GM19395 (cell line): ENCODE measurements at regions not wholly inside any gene's neighbourhood (a gene's known extent, or its start where the extent isn't known, plus 50 kb on each side); places are given as distances from the start of the nearest gene placed in this dataset.
"Not testable (repeated sequence)": the region's sequence is repeated elsewhere in the genome, so short reads cannot be mapped to it uniquely, and the experiment has no call there.

Source experiments
- ATAC-seq: cut with Tn5 transposase; IDR thresholded peaks from one replicate; pipeline ENCODE4 v1.9.1; 2021; ENCODE audit warnings: mild to moderate bottlenecking, moderate library complexity; ENCODE audit not compliant: unreplicated experiment

- ATAC-seq: no peak
Observed at GRCh38 chr1:73772941-73773340, 425.0 kb downstream of the LRRIQ3 start.

DNA sequence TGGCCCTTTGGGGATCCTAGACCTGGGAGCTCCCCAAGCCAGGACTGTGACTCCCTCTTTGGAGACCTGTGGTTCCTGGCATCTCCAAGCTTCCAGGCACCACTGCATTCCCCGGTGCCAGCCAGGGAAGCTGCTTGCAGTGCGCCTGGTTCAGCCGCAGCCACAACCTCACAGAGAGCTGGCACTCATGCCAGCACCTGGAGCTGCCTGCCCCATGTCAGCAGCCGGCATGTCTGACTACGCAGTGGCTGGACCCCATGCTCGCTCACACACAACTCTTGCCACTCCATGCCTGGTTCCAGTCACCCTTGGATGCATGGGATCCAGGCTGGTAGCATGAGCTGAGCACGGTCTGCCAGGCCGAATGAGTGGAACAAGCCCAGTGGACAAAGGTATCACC, 426.6 kb downstream of the LRRIQ3 start:
- no peak for ATAC-seq

DNA sequence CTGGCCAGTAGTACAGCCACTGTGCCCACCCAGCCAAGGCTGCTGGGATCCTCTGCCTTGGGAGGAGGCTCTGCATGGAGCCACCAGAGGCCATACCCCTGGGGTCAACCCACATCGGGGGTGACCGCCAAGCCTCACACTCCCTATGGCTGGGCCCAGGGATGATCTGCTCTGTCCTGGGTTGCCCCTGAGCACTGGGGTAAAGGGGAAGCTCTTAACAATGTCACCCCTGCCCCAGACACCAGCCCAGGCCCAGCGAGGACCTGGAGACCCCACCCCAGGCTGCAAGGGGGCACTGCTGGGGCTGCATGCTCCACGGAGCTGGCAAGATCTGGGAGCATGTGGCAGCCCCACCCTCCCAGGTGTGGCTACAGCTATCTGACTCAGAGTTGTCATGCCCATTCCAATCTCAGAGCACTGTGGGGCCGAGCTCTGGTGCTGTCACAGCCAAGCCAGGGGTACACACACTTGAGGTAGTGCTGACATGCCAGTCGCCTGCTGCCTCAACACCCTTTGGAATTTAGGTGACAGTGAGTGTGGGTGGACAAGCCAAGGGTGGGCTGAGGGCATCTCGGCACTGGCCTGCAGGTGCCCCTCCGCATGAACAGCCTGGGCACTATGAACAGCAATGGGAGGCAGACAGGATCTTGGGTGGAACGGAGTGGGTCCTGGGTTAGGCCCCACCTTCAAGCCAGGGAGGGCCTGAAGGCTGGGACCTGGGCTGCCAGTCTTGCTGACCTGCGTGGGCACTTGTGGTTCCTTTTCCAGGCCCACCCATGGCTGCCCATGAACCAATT, 427.7 kb downstream of the LRRIQ3 start:
- ATAC-seq: no peak

DNA sequence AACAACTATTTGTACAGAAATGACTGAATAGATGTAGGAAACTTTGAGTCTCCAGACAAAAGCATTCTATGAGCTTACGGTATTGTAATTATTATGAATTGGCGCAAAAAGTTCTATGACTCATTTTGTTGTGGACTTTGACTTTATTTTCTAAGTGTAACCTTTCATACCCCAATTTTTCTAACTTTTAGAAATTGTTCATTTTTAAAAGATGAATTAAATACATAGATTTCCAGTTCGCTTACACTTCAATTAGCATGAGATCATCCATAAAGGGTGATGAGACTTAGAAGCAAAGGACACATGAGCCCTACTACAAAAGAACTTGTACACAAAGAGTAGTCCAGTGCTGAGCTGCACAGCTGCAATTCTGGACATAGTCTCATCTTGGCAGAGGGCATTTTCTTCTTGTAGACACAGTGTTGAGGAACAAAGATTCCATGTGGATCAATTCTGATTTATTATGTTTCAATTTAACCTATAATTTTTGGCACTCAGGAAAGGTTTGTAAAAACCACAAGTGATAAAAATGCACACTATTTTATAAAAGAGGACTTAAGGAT, 431.1 kb downstream of the LRRIQ3 start:
- ATAC-seq: no peak

- no peak for ATAC-seq
Observed at GRCh38 chr1:73765551-73766233, 432.3 kb downstream of the LRRIQ3 start.

GRCh38 chr1:73761559-73761958, 436.4 kb downstream of the LRRIQ3 start:
- no peak for ATAC-seq

DNA sequence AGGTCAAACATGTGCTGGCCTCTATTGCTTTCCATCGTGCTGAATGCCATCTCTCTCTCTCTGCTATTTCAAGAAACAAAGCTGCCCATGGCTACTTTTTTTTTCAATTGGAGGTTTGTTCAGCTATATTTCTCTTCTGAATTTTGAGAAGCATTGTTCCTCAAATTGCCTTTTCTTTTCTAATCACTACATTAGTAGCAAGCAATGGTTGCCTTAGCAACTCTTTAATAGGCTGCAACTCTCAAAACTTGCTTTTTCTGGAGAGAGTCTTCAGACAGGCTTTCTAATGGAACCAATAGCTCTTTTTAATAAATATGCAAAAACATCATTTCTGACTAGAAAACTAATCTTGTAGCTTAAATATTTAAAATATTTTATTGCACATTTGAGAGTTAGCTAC, 439.0 kb downstream of the LRRIQ3 start:
- no peak for ATAC-seq

- ATAC-seq: no peak
Observed at GRCh38 chr1:73756817-73757216, 441.2 kb downstream of the LRRIQ3 start.

GRCh38 chr1:73755649-73756048, 442.3 kb downstream of the LRRIQ3 start:
- ATAC-seq: no peak

GRCh38 chr1:73749996-73750395, 448.0 kb downstream of the LRRIQ3 start:
- no peak for ATAC-seq

GRCh38 chr1:73744985-73745384, 453.0 kb downstream of the LRRIQ3 start:
- ATAC-seq: no peak

GRCh38 chr1:73736125-73736524, 461.9 kb downstream of the LRRIQ3 start:
- no peak for ATAC-seq

GRCh38 chr1:73727036-73727435, 470.9 kb downstream of the LRRIQ3 start:
- ATAC-seq: no peak

- ATAC-seq: no peak
Observed at GRCh38 chr1:73722055-73722454, 475.9 kb downstream of the LRRIQ3 start.

DNA sequence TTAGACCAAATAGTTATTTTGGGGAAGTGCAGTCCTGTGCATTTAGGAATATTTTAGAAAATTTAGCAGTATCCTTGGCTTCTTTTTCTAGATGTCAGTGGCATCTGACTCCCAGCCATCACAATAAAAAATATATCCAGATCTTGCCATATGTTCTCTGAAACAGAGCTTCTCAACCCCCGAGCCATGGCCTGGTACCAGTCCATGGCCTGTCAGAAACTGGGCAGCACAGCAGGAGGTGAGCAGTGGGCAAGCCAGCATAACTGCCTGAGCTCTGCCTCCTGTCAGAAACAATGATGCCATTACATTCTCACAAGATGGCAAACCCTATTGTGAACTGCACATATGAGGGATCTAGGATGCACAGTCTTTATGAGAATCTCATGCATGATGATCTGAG, 480.0 kb downstream of the LRRIQ3 start:
- no peak for ATAC-seq

DNA sequence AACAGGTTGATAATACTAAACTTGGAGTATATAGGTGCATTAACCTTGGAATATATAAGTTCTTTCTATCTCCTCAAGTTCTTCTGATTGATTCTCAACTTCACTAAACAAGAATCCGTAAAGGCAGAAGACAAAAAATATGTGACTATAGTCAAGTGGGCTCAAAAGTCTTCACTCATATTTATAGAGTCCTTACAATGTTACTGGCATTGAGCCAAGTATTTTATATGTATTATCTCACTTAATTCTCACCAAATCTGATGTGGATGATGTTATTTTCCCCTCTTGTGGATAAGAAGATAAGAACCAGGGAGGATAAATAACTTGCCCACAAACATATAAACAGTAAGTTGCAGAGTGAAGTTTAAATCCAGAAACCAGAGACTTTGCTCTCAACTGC, 486.9 kb downstream of the LRRIQ3 start:
- no peak for ATAC-seq

DNA sequence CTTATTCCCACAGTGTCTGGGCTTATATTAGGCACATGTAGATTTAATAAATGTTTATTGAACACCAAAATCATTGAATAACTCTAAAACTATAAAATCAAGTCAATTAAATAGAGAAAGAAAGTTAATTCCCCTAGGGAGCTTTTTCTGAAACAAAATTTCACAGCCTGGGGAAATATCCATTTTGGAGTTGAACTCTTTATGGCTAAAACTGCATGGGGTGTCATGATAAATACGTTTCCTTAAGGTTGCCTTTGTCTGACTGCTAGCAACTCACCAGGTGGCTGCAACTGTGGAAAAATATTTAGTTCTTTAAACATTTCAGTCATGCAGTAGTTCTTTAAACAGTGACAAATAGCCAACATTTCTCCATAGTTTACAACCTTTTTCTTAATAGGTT, 496.1 kb downstream of the LRRIQ3 start:
- no peak for ATAC-seq

DNA sequence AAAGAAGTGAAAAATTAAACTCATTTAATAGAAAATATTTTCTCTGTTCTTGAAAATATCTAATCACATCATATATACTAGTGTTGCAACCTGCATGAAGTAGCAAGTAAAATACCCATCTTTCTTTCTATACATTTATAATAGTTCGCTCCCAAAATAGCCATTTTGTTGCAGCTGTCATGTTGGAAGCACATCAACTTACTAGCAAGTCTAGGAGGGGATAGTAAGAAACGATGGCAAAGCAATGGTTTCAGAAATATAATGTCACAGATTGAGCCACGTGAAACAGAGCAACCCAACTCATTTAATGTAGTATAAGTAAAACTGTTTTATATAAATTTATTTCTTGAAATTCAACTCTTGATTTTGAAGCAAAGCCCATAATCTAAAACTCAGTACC, 521.8 kb downstream of the LRRIQ3 start:
- ATAC-seq: no peak

DNA sequence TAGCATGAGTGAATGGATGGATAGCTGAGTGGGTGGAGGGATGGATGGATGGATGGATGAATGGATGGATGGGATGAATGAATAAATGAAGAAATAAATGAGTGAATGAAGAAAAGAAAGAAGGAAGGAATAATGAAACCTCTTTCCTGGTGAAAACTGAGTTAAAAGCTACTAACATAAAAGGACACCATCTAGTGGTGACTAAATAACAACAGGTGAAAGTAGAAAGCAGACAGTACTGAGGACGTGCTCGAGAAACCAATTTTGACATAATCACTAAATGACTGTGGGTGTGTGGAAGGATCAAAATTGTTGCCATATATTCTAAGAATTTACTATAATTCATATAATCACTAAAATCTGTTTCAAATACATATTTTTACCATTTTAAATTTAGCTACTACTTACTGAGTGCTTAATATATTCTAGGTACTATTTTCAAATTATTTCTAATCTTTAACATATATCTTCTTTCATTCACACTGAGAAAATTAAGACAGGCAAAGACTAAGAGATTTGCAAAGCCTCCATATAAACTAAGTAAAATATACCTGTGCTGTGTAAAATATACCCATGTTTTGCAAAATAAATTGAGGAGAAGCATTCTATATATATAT, 522.9 kb downstream of the LRRIQ3 start:
- ATAC-seq: peak; percentile 77

- ATAC-seq: no peak
Observed at GRCh38 chr1:73673971-73674370, 524.0 kb downstream of the LRRIQ3 start.

DNA sequence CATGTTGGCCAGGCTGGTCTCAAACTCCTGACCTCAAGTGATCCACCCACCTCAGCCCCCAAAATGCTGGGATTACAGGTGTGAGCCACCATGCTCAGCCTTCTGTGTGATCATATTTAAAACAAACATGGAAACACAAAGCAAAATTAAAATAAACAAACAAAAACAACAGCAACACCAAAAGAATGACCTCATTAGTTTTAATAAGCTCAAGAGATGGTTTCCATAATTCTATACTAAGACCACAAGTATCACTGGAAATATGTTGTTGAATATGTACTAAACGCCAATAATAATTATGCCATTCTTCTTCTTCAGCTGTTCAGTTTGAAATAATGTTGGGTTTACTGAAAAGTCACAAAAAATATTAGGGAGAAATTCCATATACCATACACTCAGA, 526.4 kb downstream of the LRRIQ3 start:
- no peak for ATAC-seq

DNA sequence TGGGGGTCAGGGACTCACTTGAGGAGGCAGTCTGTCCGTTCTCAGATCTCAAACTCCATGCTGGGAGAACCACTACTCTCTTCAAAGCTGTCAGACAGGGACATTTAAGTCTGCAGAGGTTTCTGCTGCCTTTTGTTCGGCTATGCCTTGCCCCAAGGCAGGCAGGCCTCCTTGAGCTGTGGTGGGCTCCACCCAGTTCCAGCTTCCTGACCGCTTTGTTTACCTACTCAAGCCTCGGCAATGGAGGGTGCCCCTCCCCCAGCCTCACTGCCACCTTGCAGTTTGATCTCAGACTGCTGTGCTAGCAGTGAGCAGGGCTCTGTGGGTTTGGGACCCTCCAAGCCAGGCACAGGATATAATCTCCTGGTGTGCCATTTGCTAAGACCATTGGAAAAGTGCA, 530.0 kb downstream of the LRRIQ3 start:
- not testable (repeated sequence) for ATAC-seq
